ENCODE measurements at regions not wholly inside any gene's neighbourhood (a gene's known extent, or its start where the extent isn't known, plus 50 kb on each side); places are given as distances from the start of the nearest gene placed in this dataset.

DNA sequence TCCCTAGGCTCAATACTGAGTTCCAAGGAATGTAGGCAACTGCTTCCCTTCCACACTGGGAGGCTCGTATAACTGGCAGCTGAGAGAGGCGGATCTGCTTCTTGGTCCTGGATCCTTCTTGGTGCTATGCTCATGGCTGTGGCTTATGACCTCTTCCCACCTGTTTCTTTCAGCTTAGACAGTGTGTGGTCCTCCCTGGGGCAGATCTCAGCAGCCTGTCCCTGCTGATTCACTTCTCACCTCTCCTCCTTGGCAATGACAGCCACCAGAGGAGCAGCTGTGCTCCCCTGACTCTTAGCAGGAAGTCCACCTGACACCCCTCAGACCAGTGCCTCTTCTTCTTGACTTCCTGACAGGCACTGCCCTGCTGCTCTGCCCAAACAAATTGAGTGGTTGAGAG is 75.1 kb upstream of the PTGFRN start:
- TF ChIP-seq CREM (IDR thresholded peaks at IDR 0.05; ENCODE audit: low read depth) (no peak), NRF1 (conservative IDR thresholded peaks at IDR 0.05; ENCODE audit: low read depth, low read length) (no peak), RFX5 (IDR thresholded peaks at IDR 0.05; ENCODE audit: low read depth, low read length) (no peak)

Measured in GM12878 (cell line).